ENCODE measurements at regions not wholly inside any gene's neighbourhood (a gene's known extent, or its start where the extent isn't known, plus 50 kb on each side); places are given as distances from the start of the nearest gene placed in this dataset.

- DNase-seq = no peak
Measured at GRCh38 chr3:144221761-144222160, 250.1 kb downstream of the DIPK2A start.

DNA sequence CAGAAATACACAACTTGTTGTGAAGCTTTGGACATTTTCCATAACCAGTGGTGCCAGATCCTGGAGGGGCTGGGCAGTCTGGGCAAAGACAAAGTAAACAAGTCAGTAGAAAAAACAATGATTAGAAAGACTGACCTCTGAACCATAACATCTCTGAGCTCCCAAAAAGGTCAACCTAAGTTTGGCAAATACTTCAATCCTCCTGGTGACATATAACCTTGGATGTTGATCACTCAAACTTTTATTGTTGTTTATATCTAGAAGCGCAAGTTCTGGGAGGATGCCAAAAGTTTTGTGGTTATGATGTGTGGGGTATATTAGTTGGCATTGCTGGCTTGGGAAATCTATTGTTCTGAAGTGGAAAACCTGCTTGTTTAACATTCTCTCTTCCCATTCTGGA lies 257.7 kb downstream of the DIPK2A start:
- no peak for DNase-seq

DNA sequence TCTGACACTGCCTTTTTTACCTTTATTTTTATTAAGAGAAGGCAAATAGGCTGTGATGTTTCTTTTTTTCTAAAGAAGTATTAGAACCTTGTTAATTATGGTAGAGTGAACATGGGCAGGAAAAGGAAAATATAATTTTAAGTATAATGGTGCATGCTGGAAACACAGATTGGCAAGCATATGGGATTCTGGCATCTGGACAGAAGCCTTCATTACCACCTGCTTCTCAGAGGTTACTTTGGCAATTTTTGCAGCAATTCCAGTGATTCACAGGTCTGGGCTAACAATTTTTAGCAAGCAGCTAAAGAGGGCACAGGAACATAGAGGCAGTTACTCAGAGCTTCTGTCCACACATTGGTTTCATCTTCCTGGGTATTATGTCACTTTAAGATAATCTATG lies 258.3 kb downstream of the DIPK2A start:
- no peak for DNase-seq

- DNase-seq = no peak
Measured at GRCh38 chr3:144235489-144235888, 263.9 kb downstream of the DIPK2A start.

GRCh38 chr3:144237351-144237750 lies 265.7 kb downstream of the DIPK2A start:
- no peak for DNase-seq

- DNase-seq = no peak
Measured at GRCh38 chr3:144241404-144241803, 269.8 kb downstream of the DIPK2A start.

DNA sequence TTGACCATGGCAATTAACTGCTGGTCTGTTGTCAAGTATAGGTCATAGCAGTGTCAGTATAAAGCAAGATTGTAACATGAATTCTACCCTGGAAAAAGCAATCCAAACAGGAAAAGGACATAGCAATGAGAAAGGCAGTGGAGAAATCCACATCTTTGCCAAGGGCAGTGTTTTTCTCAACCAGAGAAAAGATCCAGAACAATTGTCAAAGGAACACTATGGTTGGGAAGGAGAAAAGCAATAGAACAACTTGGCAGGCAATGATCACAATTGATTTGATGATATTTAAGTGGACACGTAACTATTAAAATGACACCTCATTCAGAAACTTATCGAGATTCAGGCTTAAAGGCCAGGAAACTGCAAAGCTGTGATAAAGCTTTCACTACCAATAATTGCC lies 271.1 kb downstream of the DIPK2A start:
- DNase-seq = no peak

GRCh38 chr3:144244662-144245061 lies 273.0 kb downstream of the DIPK2A start:
- DNase-seq = no peak

- no peak for DNase-seq
Measured at GRCh38 chr3:144252896-144253295, 281.3 kb downstream of the DIPK2A start.

DNA sequence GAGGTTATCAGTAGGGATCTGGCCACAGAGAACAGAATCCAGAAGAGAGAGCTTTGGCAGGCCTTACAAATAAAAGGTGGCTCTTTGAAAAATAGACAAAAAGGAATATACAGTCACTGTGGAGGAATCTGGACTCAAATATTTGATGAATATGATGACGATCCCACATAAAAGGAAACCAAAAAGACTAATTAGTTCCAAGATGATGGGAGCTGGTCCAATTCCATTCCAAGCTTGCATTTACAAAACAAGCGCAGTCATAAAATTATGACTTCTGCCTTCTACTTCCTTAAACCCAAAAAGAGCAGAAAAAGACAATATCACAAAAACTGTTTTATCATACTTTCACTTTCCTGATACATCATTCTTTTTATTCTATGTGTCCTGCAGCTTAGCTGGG lies 285.8 kb downstream of the DIPK2A start:
- DNase-seq = no peak

GRCh38 chr3:144259267-144259666 lies 287.6 kb downstream of the DIPK2A start:
- DNase-seq = no peak

- DNase-seq = no peak
Measured at GRCh38 chr3:144263706-144264105, 292.1 kb downstream of the DIPK2A start.

DNA sequence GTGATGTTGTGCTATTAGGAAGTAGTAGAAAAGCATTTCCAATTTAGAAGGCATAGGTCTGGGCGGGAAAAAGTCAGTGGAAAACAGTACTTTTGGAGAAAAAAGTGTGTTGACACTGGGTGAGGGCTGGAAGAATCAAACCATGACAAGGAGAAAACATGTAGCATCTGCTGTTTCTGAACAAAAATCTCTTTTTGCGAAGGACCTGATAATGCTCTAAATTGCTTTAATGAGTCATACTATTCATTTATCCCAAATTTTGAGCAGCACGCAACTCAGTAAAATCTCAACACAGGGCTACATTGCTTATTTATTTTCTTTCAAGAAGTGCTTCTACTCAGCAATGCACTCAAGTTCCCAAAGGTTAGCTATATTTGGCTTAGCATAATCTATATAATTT lies 292.7 kb downstream of the DIPK2A start:
- DNase-seq = no peak

- no peak for DNase-seq
Measured at GRCh38 chr3:144264794-144265193, 293.2 kb downstream of the DIPK2A start.

DNA sequence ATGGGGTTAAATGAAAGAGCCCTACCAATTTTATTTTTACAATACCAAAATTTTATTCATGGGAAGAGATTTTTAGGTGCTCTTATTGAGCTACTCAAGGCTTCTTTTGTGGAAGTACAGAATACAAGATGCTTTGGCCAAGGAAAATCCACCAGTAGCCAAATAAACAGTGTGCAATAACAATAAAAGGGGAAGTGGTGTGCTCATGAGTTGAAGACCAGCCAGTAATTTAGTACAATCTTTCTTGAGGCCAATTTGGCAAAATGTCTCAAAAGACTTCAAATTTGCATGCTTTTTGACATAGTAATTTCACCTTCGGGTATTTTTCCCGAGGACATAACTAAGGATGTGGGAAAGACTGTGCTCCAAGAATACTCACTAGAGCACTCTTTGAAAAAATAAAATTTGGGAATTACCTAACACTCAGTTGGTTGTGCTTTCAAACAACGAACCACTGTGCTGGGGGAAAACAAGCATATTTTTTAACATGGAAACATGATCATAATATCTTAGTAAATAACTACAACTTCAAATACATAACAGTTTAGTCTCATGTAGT lies 294.0 kb downstream of the DIPK2A start:
- DNase-seq = no peak

GRCh38 chr3:144270100-144270499 lies 298.5 kb downstream of the DIPK2A start:
- DNase-seq = peak in 5 of 56 donors; percentile 0 to 28 (median 3)

DNA sequence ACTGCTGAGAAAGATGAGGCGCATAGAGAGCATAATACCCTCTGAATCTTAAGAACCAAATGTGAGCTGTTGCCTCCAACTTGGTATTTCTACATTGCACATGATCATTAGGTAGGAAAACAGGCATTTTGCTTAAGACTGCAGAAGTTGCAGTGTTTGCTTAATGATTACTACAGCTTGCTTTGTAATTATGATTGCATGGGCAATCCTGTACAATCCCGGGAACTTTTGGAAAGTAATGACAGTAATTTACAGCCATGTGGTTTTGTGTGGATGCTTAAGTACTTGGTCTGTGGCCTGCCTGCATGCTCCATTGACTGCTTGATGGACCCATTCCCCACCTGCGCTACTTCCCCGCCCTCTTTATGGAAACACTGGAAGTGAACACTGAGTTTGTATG lies 301.1 kb downstream of the DIPK2A start:
- DNase-seq = no peak

DNA sequence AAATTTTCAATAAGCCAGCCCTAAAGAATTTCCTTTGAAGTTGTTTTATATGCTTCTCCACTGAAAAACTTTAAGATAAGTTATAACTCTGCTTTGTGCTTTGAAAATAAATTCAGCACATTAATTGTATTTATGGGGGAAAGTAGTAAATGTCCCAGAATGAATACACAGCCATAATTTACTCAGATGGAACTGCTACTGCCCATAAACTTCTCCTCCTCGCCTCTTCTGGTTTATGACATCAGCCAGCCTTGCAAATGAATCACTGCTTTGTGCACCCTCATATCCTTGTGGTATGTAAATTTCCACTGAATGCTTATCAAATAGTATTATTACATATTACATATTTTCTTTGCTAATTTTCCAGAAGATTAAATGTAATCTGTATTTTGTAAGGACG lies 302.0 kb downstream of the DIPK2A start:
- DNase-seq = no peak

DNA sequence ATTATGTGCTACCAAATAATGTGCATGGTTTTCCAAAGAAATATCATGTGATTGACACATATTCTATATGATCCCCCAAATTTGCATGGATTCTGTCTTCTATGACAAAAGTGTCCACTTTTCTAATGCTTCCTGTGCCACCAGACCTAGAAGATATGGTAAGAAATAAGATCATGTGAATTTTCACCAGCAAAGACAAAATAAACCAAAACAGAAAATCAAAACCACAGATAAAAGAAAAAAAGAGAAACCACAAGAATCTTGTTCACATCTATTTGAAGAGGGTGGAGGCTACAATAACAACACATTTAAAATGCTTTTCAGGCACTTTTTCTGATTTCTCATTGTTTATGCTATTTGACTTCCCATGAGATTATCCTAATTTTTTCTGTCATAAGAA lies 303.4 kb downstream of the DIPK2A start:
- no peak for DNase-seq

GRCh38 chr3:144282313-144282712 lies 310.7 kb downstream of the DIPK2A start:
- DNase-seq = no peak

GRCh38 chr3:144286235-144286910 lies 314.8 kb downstream of the DIPK2A start:
- no peak for DNase-seq

- no peak for DNase-seq
Measured at GRCh38 chr3:144287001-144287400, 315.4 kb downstream of the DIPK2A start.

- DNase-seq = no peak
Measured at GRCh38 chr3:144289057-144289456, 317.4 kb downstream of the DIPK2A start.

All from amygdala (tissue), 56 donors.